ENCODE measurements at regions not wholly inside any gene's neighbourhood (a gene's known extent, or its start where the extent isn't known, plus 50 kb on each side); places are given as distances from the start of the nearest gene placed in this dataset.

- H3K27ac ChIP-seq (ENCODE audit: low read depth in 1 of 2, low read length in 2 of 2): no peak overlapping the region
- no peak overlapping the region for H3K4me3 ChIP-seq (ENCODE audit: low read length in 2 of 2)
- H3K36me3 ChIP-seq (ENCODE audit: control insufficient read depth in 1 of 2, insufficient read depth in 2 of 2, low read length in 1 of 2): no peaks in the 10 kb centered on the region
- H3K4me1 ChIP-seq (ENCODE audit: control insufficient read depth in 1 of 2, insufficient read depth in 2 of 2, low read length in 2 of 2): no peaks in the 10 kb centered on the region
- ATAC-seq (ENCODE audit: low FRiP score): no peak
- no peaks in the 10 kb centered on the region for H3K27me3 ChIP-seq (ENCODE audit: control insufficient read depth in 1 of 2, insufficient read depth in 2 of 2, low read length in 1 of 2)
- no peak for DNase-seq
- intact Hi-C loops (cut with DNase I): loop anchor here (10.0 kb wide), 2 partner anchors 446 to 636 kb away; no protein-coding TSS in a partner anchor
- peaks cover 1% of the 10 kb centered on the region for H3K9me3 ChIP-seq (ENCODE audit: control insufficient read depth, low read length)
- WGBS, 2 donors: 78 to 79% methylated on average over 6 of the region's 6 CpGs
Measured at GRCh38 chr5:167578977-167579692, 712.3 kb upstream of the WWC1 start.

GRCh38 chr5:167579693-167580055, 711.8 kb upstream of the WWC1 start:
- Histone ChIP-seq H3K4me1 (ENCODE audit: control insufficient read depth in 1 of 2, insufficient read depth in 2 of 2, low read length in 2 of 2) (no peaks in the 10 kb centered on the region), H3K27ac (ENCODE audit: low read depth in 1 of 2, low read length in 2 of 2) (no peak overlapping the region), H3K9me3 (ENCODE audit: control insufficient read depth, low read length) (peaks cover 1% of the 10 kb centered on the region), H3K36me3 (ENCODE audit: control insufficient read depth in 1 of 2, insufficient read depth in 2 of 2, low read length in 1 of 2) (no peaks in the 10 kb centered on the region), H3K4me3 (ENCODE audit: low read length in 2 of 2) (no peak overlapping the region), H3K27me3 (ENCODE audit: control insufficient read depth in 1 of 2, insufficient read depth in 2 of 2, low read length in 1 of 2) (no peaks in the 10 kb centered on the region)
- ATAC-seq (ENCODE audit: low FRiP score) (no peak), DNase-seq (no peak)
- intact Hi-C loops (cut with DNase I): loop anchor here (5.0 to 10.0 kb wide), 3 partner anchors 445 to 638 kb away; no protein-coding TSS in a partner anchor
- WGBS, 2 donors: 75 to 76% methylated on average over 5 of the region's 5 CpGs

- 92% methylated on average over 13 of the region's 13 CpGs for WGBS, 2 donors
- no peak for ATAC-seq (ENCODE audit: low FRiP score)
Measured at GRCh38 chr5:167580608-167581007, 710.8 kb upstream of the WWC1 start.

GRCh38 chr5:167582283-167582682, 709.2 kb upstream of the WWC1 start:
- ATAC-seq (ENCODE audit: low FRiP score): no peak

More at GRCh38 chr5:167580608-167581007, 710.8 kb upstream of the WWC1 start:
- Histone ChIP-seq H3K27me3 (ENCODE audit: control insufficient read depth in 1 of 2, insufficient read depth in 2 of 2, low read length in 1 of 2) (no peaks in the 10 kb centered on the region), H3K36me3 (ENCODE audit: control insufficient read depth in 1 of 2, insufficient read depth in 2 of 2, low read length in 1 of 2) (no peaks in the 10 kb centered on the region), H3K4me3 (ENCODE audit: low read length in 2 of 2) (no peak overlapping the region), H3K27ac (ENCODE audit: low read depth in 1 of 2, low read length in 2 of 2) (no peak overlapping the region), H3K4me1 (ENCODE audit: control insufficient read depth in 1 of 2, insufficient read depth in 2 of 2, low read length in 2 of 2) (no peaks in the 10 kb centered on the region), H3K9me3 (ENCODE audit: control insufficient read depth, low read length) (peaks cover 1% of the 10 kb centered on the region)
- DNase-seq: no peak
- intact Hi-C loops (cut with DNase I): loop anchor here in 1 of 2 donors (5.0 kb wide), 1 partner anchor 637 kb away; no protein-coding TSS in a partner anchor

GRCh38 chr5:167582886-167583285, 708.6 kb upstream of the WWC1 start:
- no peaks in the 10 kb centered on the region for H3K4me1 ChIP-seq (ENCODE audit: control insufficient read depth in 1 of 2, insufficient read depth in 2 of 2, low read length in 2 of 2)
- intact Hi-C loops (cut with DNase I): loop anchor here in 1 of 2 donors (5.0 kb wide), 1 partner anchor 634 kb away; no protein-coding TSS in a partner anchor
- DNase-seq (no peak), ATAC-seq (ENCODE audit: low FRiP score) (no peak)
- H3K9me3 ChIP-seq (ENCODE audit: control insufficient read depth, low read length): no peaks in the 10 kb centered on the region
- no peak overlapping the region for H3K27ac ChIP-seq (ENCODE audit: low read depth in 1 of 2, low read length in 2 of 2)
- no peak overlapping the region for H3K4me3 ChIP-seq (ENCODE audit: low read length in 2 of 2)
- no peaks in the 10 kb centered on the region for H3K36me3 ChIP-seq (ENCODE audit: control insufficient read depth in 1 of 2, insufficient read depth in 2 of 2, low read length in 1 of 2)
- no peaks in the 10 kb centered on the region for H3K27me3 ChIP-seq (ENCODE audit: control insufficient read depth in 1 of 2, insufficient read depth in 2 of 2, low read length in 1 of 2)
- WGBS, 2 donors: 36 to 43% methylated on average over 6 of the region's 6 CpGs

More at GRCh38 chr5:167582283-167582682, 709.2 kb upstream of the WWC1 start:
- 56 to 62% methylated on average over 2 of the region's 2 CpGs for WGBS, 2 donors
- no peak for DNase-seq
- H3K27me3 ChIP-seq (ENCODE audit: control insufficient read depth in 1 of 2, insufficient read depth in 2 of 2, low read length in 1 of 2): no peaks in the 10 kb centered on the region
- H3K4me1 ChIP-seq (ENCODE audit: control insufficient read depth in 1 of 2, insufficient read depth in 2 of 2, low read length in 2 of 2): no peaks in the 10 kb centered on the region
- no peak overlapping the region for H3K4me3 ChIP-seq (ENCODE audit: low read length in 2 of 2)
- H3K27ac ChIP-seq (ENCODE audit: low read depth in 1 of 2, low read length in 2 of 2): no peak overlapping the region
- no peaks in the 10 kb centered on the region for H3K36me3 ChIP-seq (ENCODE audit: control insufficient read depth in 1 of 2, insufficient read depth in 2 of 2, low read length in 1 of 2)
- peaks cover 1% of the 10 kb centered on the region for H3K9me3 ChIP-seq (ENCODE audit: control insufficient read depth, low read length)
- intact Hi-C loops (cut with DNase I): loop anchor here in 1 of 2 donors (5.0 kb wide), 1 partner anchor 635 kb away; no protein-coding TSS in a partner anchor

GRCh38 chr5:167585184-167585583, 706.3 kb upstream of the WWC1 start:
- Histone ChIP-seq H3K36me3 (ENCODE audit: control insufficient read depth in 1 of 2, insufficient read depth in 2 of 2, low read length in 1 of 2) (no peaks in the 10 kb centered on the region), H3K4me3 (ENCODE audit: low read length in 2 of 2) (no peak overlapping the region), H3K27ac (ENCODE audit: low read depth in 1 of 2, low read length in 2 of 2) (no peak overlapping the region), H3K4me1 (ENCODE audit: control insufficient read depth in 1 of 2, insufficient read depth in 2 of 2, low read length in 2 of 2) (no peaks in the 10 kb centered on the region), H3K9me3 (ENCODE audit: control insufficient read depth, low read length) (no peaks in the 10 kb centered on the region), H3K27me3 (ENCODE audit: control insufficient read depth in 1 of 2, insufficient read depth in 2 of 2, low read length in 1 of 2) (no peaks in the 10 kb centered on the region)
- ATAC-seq (ENCODE audit: low FRiP score): no peak
- DNase-seq: no peak
- intact Hi-C loops (cut with DNase I): no loop called here
- 76 to 90% methylated on average over 2 of the region's 2 CpGs for WGBS, 2 donors

GRCh38 chr5:167587772-167588437, 703.5 kb upstream of the WWC1 start:
- no peaks in the 10 kb centered on the region for H3K9me3 ChIP-seq (ENCODE audit: control insufficient read depth, low read length)
- H3K36me3 ChIP-seq (ENCODE audit: control insufficient read depth in 1 of 2, insufficient read depth in 2 of 2, low read length in 1 of 2): no peaks in the 10 kb centered on the region
- intact Hi-C loops (cut with DNase I): no loop called here
- H3K4me1 ChIP-seq (ENCODE audit: control insufficient read depth in 1 of 2, insufficient read depth in 2 of 2, low read length in 2 of 2): no peaks in the 10 kb centered on the region
- no peak overlapping the region for H3K4me3 ChIP-seq (ENCODE audit: low read length in 2 of 2)
- H3K27me3 ChIP-seq (ENCODE audit: control insufficient read depth in 1 of 2, insufficient read depth in 2 of 2, low read length in 1 of 2): no peaks in the 10 kb centered on the region
- DNase-seq (no peak), ATAC-seq (ENCODE audit: low FRiP score) (no peak)
- H3K27ac ChIP-seq (ENCODE audit: low read depth in 1 of 2, low read length in 2 of 2): no peak overlapping the region
- 61 to 63% methylated on average over 5 of the region's 5 CpGs for WGBS, 2 donors

- ATAC-seq (ENCODE audit: low FRiP score) (no peak), DNase-seq (no peak)
- Histone ChIP-seq H3K36me3 (ENCODE audit: control insufficient read depth in 1 of 2, insufficient read depth in 2 of 2, low read length in 1 of 2) (no peaks in the 10 kb centered on the region), H3K4me1 (ENCODE audit: control insufficient read depth in 1 of 2, insufficient read depth in 2 of 2, low read length in 2 of 2) (no peaks in the 10 kb centered on the region), H3K9me3 (ENCODE audit: control insufficient read depth, low read length) (no peaks in the 10 kb centered on the region), H3K27me3 (ENCODE audit: control insufficient read depth in 1 of 2, insufficient read depth in 2 of 2, low read length in 1 of 2) (no peaks in the 10 kb centered on the region), H3K27ac (ENCODE audit: low read depth in 1 of 2, low read length in 2 of 2) (no peak overlapping the region), H3K4me3 (ENCODE audit: low read length in 2 of 2) (no peak overlapping the region)
- intact Hi-C loops (cut with DNase I): no loop called here
- 86 to 90% methylated on average over 4 of the region's 4 CpGs for WGBS, 2 donors
Measured at GRCh38 chr5:167592114-167592513, 699.3 kb upstream of the WWC1 start.

Measured in aorta (tissue), 5 donors.